HG03432 (cell line): ENCODE measurements at regions not wholly inside any gene's neighbourhood (a gene's known extent, or its start where the extent isn't known, plus 50 kb on each side); places are given as distances from the start of the nearest gene placed in this dataset.
"Not testable (repeated sequence)": the region's sequence is repeated elsewhere in the genome, so short reads cannot be mapped to it uniquely, and the experiment has no call there.

Experiments
- ATAC-seq: cut with Tn5 transposase; IDR thresholded peaks from one replicate; pipeline ENCODE4 v1.9.1; 2021; ENCODE audit warnings: mild to moderate bottlenecking, moderate library complexity; ENCODE audit not compliant: unreplicated experiment

DNA sequence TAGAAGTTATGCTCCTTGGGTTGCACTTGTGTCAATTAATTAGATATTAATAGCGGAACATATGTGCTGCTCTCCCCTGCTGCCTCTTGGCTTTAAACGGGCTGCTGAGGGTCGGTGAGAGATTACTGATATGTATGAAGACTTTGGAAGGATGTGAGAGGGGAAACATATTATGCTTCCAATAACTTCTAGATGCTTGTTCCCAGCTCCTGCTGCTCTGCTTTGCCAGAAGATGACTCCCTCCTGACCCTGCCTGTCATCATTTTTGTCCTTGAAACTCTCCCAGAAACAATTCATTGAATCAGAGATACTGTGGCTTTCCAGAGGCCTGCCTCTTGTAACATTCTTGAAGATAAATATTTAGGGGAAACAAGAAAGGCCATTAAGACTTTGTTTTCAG is 300.1 kb upstream of the STXBP6 start:
- no peak for ATAC-seq

DNA sequence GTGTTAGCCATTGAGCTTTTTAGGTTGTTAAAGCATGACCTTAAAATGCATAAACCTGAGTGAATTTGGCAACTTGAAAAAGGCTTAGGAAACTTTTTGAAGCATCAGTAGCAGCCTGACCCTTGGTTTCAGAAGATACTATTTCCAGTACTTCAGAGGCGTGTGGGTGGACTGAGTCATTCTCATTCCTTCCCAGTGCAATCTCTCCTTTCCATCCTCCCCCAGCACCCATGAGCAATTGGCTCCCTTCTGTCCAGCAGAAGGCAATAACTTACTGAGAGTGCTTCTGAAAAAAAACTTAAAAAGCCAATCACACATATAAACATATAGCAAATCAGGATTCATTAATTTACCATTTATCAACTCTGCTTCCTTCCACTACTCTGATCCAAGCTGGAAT is 299.3 kb upstream of the STXBP6 start:
- no peak for ATAC-seq

DNA sequence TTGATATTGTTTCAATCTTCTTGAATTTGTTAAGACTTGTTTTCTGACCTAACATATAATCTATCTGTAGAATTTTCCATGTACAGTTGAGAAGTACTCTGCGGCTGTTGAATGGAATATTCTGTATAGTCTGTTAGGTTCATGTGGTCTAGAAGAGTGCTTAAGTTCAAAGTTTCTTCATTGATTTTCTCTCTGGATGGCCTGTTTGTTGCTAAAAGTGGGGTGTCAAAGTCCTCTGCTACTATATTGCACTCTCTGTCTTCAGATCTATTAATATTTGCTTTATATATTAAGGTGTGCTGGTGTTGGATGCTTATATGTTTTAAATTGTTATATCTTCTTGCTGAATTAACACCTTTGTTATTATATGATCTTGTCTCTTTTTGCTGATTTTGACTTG is 290.9 kb upstream of the STXBP6 start:
- no peak for ATAC-seq

DNA sequence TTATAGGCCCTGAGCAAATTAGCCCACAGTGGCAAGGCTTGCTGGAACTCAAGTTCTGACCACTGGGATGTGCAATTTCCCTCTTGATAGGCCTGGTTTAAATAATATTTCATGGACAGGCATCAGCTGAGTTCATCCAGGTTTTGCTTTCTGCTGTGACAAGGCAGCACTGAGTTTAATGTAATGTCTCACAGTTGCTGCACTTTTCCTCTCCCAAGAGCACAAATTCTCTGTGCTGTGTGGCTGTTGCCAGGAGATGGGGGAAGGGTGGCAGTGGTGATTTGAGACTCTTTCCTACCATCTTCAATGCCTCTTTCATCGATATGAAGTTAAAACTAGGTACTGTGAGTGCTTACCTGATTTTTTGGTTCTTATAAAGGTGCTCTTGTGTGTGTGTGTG is 272.8 kb upstream of the STXBP6 start:
- no peak for ATAC-seq

DNA sequence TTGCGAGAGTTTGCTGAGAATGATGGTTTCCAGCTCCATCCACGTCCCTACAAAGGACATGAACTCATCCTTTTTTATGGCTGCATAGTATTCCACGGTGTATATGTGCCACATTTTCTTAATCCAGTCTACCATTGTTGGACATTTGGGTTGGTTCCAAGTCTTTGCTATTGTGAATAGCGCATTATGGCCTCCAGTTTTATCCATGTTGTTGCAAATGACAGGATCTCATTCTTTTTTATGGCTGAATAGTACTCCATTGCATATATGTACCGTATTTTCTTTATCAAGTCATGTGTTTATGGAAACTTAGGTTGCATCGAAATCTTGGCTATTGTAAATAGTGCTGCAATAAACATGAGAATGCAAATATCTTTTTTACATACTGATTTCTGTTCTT is 266.1 kb upstream of the STXBP6 start:
- not testable (repeated sequence) for ATAC-seq

DNA sequence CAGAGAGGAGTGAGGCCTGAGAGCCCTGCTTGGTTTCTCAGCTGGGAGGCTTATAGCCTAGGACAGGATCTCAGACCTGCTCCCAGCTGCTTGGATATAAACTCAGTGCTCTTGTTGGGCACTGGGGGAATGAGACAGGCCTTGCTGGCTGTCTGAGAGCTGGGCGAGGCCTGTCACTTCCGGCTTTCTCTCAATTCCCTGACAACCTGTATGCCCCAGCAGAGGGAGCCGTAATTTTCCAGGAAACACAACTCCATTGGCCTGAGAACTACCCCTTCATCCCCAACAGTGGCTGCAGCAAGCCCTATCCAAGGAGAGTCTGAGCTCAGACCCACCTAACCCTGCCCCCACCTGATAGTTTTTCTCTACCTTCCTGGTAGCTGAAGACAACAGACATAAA is 258.3 kb upstream of the STXBP6 start:
- ATAC-seq: no peak

DNA sequence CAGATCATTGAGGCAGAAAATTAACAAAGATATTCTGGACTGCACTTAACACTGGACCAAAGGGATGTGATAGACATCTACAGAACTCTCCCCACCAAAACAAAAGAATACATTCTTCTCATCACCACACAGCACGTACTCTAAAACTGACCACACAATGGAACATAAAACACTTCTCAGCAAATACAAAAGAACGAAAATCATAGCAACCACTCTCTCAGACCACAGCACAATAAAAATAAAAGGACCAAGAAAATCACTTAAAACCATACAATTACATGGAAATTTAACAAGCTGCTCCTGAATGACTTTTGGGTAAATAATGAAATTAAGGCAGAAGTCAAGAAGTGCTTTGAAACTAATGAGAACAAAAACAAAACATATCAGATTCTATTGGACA is 254.0 kb upstream of the STXBP6 start:
- ATAC-seq: no peak

DNA sequence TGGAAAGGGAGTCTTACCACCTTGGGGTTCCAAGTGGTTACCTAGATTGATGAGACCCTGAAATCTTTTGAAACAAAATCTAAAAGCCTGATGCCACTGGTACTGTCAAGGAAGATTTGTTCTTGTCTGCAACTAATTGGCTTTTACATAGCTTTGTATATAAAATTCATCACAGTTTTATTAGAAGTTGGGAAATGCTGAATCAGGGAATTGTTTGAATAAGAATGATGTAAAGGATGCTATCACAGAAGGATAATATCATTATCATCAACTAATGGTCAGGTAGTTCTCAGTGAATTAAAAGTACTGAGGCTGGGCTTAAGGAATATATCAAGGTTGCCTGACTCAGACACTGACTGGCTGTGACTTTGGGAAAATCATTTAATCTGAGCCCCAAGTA is 248.3 kb upstream of the STXBP6 start:
- no peak for ATAC-seq

DNA sequence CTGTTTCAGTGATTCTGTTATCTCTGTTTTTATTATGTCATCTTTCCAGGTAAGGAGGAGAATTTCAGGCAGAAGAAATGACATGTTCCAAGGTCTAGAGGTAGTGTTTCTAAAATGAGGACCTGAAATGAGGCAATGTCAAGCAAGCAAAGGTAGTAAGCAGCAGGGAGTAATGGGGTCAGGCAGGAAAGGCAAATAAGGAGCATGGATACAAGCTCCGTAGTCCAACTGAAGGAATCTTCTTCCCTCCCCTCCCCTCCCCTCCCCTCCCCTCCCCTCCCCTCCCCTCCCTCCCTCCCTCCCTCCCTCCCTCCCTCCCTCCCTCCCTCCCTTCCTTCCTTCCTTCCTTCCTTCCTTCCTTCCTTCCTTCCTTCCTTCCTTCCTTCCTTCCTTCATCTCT is 240.2 kb upstream of the STXBP6 start:
- ATAC-seq: not testable (repeated sequence)

DNA sequence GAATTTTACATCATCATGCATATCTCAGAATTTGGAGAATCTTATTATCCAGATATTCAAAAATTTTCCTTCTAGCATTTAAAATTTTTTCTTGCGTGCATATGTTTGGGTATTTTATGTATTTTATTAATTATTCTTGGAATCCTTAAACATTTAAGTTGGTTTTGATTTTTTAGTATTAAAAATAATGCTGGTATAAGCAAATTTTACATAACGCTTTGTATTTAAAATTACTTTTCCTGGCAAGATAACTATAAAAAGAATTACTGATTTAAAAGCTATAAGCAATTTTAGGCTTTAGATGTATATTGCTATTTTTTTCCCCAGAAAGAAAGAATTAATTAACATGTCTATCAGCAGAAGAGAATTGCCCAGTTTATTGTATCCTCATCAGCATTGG is 224.6 kb upstream of the STXBP6 start:
- no peak for ATAC-seq

DNA sequence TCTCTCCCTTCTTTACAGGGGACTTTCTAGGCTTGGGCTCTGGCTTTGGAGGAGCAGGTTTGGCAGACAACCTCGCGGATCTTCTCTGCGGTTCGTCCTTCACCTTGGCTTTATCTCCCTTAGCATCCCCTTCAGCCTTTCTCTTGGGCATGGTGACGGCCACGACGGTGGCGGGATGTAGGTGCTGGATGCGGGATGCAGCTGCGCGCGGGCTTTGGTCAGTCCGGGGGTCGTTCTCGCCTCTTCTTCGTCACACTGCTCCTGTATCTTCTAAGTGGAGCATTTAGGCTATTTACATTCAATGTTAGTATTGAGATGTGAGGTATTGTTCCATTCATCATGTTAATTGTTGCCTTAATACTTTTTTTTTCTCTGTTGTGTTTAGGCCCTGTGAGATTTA is 217.2 kb upstream of the STXBP6 start:
- ATAC-seq: no peak

DNA sequence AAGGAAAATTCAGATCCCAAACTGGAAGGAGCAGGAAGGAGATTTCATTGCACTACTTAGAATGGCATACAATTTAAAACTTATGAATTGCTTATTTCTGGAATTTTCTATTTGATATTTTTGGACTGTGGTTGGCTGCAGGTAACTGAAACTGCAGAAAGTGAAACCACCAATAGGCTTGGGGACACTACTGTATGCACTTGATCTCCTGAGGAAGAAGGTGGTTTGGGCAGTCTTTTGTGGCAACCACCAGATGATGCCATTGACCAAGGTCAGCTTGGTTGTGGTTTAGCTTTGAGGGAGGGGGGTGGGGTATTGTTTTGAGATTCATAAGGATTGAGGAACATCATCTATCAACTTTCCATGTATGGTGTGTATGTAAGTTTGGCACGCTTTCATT is 209.5 kb upstream of the STXBP6 start:
- ATAC-seq: no peak

DNA sequence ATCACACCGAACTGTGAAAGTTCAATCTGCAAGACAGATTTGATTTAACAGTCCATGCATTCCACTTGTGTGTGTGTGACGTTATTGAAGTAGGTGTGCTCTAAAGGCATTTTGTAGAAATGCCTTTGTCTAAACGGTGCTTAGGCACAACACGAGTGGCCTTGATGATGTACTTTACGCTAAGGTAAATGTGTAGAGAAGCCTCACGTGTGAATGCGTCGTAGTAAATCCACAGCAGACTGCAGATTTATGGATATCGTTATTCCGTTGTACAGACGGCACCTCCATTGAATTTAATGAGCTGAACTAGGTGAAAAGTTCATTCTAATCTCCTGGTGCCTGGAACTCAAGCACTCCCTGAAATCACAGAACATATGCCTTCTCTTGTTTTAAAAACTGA is 202.8 kb upstream of the STXBP6 start:
- no peak for ATAC-seq

DNA sequence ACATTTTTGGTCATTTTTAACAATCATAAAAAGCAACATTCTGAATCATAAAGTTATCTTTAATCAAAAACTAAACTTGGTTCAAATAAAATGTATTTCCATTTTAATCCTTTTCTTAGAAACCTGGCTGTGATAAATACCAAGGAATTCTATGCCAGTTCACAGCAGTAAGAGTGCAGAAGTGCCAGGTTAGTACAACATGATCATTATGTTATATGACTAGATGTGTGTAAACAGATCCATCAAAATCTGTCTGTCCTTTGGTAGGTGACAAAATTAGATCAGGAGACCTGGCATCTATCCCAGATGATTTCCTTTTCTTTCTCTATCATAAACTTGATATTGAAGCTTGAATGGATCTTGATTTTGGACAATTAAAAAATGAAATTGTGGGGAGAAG is 200.6 kb upstream of the STXBP6 start:
- ATAC-seq: no peak

DNA sequence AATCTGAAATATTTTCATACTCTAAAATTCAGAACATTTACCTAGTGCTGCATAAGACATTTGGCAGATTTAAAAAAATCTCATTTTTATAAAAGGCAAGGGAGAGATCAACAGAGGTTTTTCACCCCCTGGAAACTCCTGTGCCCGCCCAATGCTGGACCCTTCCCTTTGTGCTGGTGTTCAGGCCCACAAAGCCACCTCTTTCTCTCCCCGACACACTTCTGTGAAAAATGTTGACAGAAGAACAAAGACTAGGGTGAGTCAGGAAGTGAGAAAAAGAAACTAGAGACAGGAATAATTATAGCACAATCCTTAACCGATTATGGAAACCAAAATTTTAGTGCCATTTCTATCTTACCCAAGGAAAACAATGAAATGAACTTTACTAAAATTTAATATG is 197.7 kb upstream of the STXBP6 start:
- ATAC-seq: no peak

DNA sequence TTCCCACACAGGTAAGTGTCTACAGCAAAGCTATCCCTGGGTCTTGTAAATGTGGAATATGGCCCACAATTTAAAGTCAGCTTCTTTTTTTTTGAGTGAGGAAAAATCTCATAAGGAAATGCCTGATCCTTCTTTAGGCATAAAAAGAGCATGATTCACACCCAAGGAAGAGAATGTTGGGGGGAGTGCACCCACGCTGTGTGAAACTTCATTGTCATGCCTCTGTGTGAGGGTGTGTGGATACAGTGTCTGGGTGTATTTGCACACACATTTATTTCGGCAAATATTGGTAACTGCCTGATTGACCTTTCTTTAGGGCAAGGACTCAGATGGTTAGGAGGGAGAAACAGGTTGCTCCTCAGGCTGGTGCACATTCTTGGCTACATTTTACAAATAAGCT is 196.8 kb upstream of the STXBP6 start:
- ATAC-seq: no peak

DNA sequence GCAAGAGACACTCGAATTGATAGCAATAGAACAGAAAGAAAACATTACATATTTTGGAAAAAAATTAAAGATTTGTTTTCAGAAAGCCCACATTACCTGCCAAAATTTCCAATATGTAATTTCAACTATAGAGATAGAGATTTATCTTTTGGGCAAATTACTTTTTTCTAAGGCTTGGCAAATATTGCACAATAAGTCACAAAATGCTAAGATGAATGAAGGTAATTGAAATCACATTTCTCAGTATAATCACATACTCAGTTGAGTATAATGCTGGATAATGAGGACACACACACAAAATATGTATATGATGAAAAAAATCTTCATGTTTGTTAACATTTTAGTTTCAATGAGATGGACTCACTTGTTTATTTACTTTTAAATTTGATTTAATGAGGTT is 189.2 kb upstream of the STXBP6 start:
- ATAC-seq: no peak

DNA sequence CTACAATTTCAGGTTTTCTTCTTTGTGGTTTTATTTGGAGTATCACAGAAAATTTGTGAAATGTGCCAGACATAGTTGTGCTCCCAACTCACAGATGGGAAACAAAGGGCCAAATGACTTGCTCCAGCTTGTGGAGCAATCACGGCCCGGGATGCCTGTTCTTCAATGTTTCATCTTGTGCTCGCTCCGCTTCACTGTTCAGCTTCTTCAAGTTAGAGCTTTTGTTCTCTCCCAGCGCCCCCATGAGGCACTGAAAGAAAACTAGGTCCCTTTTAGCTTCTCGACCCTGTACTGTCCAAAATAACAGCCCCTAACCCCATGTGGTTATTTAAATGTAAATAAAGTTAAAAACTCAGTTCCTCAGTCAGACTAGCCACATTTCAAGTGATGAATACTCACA is 187.9 kb upstream of the STXBP6 start:
- no peak for ATAC-seq

DNA sequence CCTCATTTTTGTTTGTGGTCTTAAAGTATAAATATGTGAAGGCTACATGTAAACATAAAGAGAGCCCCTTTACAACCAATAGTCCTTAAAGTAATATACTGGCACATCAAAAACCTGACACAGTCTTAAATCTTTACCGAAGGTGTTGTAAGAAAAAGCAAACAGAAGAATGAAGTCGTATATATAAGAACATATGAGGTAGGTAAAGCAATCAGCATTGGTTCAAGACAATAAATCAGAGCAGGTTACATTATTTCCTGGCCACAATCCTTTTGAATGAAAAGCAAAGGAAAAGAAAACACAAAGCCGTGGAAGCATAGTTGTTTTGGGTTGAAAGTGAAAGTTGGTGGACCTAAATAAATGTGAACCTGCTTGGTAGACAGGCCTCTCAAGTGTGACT is 183.7 kb upstream of the STXBP6 start:
- ATAC-seq: no peak

DNA sequence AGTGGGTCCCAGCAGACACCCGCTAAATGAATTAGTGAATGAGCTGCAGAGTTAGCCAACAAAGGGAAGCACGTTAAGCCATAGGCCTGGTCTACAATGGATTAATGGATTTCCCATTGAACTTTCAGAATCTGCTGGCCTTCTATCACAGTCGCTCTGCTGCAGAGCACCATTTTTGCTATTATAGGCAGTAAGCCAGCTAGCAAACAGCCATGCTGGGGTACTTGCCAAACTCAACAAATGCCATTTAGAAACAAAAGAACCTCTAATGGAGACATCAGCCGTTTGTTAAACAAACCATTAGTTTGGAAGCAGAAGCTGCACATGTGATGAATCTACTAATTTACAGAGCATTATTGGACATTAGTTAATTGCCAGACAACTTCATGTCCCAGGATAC is 181.1 kb upstream of the STXBP6 start:
- ATAC-seq: no peak

DNA sequence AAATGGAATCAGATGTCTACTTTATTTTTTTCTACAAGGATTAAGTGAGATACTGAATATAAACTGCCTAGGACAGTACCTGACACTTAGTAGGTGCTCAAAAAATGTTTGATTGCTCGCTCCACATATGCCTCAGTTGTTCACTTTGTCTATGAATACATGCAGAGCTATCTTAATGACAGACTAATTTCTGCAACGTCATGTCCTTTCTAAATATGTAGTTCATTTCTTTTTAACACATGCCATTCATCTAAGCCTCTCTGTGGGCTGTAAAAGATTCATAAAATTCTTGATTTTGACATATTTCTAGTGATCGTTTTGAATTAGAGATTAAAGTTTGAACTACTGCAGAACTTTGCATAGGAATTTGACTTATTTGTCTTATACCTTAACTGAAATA is 176.3 kb upstream of the STXBP6 start:
- no peak for ATAC-seq

DNA sequence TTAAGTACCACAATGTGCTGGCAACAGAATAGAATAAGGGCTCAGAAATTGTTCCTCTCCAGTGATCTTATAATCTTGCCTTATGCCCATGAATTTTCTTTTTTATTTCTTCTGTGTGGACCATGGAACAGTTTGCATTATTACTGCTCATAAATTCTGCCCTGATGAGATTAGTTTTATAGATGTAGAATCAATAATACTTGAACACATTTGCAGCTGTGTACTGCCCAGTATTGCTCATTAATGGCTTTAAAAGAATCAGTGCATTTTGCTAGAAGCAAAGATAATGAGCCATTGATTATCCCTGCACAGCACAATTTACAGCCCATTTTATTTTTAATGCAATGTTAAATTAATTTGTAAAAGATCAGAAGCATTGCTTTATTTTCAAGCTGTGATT is 172.3 kb upstream of the STXBP6 start:
- no peak for ATAC-seq

DNA sequence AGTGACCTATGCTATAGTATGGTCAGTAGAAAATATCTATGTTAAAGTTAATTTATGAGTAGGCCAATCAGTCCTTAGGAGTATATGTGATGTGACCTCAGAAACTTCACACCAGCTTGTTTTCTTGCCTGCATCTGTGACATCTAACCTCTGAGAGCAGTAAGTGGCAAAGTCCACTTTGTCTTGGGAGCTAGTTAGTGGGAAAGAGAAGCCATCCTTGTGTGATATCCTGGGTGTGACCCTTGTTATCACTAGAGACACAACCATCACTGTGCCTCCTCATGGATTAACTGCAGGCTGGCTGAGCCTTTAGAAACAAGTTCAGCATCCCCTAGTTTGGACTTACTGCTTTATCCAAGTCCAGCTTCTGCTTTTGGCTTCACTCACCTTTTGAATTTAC is 170.6 kb upstream of the STXBP6 start:
- no peak for ATAC-seq

DNA sequence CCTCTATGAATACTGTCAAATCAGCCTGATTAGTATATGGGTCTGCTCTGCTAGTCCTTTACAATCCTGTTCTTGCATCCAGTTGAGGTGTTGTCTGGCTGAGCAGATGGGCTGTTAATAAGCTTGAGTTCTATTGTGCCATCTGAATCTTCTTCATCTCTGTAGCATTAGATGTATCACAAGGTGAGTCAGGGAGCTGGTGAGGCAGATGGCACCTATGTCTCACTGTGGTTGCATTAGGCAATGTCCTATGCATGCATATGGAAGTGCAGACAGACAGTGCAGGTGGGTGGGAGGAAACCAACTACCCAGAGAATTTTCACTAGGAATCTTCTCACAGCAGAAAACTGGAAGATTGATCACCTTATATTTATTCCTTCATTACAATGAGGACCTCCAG is 165.7 kb upstream of the STXBP6 start:
- ATAC-seq: no peak
